SHP77 (cell line): ENCODE measurements at regions not wholly inside any gene's neighbourhood (a gene's known extent, or its start where the extent isn't known, plus 50 kb on each side); places are given as distances from the start of the nearest gene placed in this dataset.
"Not testable (repeated sequence)": the region's sequence is repeated elsewhere in the genome, so short reads cannot be mapped to it uniquely, and the experiment has no call there.

Experiments used
- DNase-seq, 2 experiments: peaks; one replicate each; lab custom pipeline; 2025; lab: John Stamatoyannopoulos, UW

GRCh38 chr13:101003566-101003965 lies 329.0 kb upstream of the TMTC4 start:
- DNase-seq: no peak

- DNase-seq: no peak
Measured at GRCh38 chr13:100989392-100989791, 314.8 kb upstream of the TMTC4 start.

- DNase-seq: no peak
Measured at GRCh38 chr13:100988921-100989320, 314.3 kb upstream of the TMTC4 start.

- DNase-seq: no peak
Measured at GRCh38 chr13:100987948-100988347, 313.4 kb upstream of the TMTC4 start.

GRCh38 chr13:100986571-100986970 lies 312.0 kb upstream of the TMTC4 start:
- DNase-seq: no peak

- no peak for DNase-seq
Measured at GRCh38 chr13:100984085-100984705, 309.6 kb upstream of the TMTC4 start.

GRCh38 chr13:100983111-100983510 lies 308.5 kb upstream of the TMTC4 start:
- DNase-seq: no peak

GRCh38 chr13:100980171-100980570 lies 305.6 kb upstream of the TMTC4 start:
- DNase-seq: no peak

- no peak for DNase-seq
Measured at GRCh38 chr13:100977841-100978240, 303.2 kb upstream of the TMTC4 start.

- no peak for DNase-seq
Measured at GRCh38 chr13:100976993-100977392, 302.4 kb upstream of the TMTC4 start.

- DNase-seq: not testable (repeated sequence)
Measured at GRCh38 chr13:100975666-100976065, 301.1 kb upstream of the TMTC4 start.

GRCh38 chr13:100962585-100962984 lies 288.0 kb upstream of the TMTC4 start:
- DNase-seq: no peak

GRCh38 chr13:100961186-100961585 lies 286.6 kb upstream of the TMTC4 start:
- no peak for DNase-seq

- DNase-seq: no peak
Measured at GRCh38 chr13:100958831-100959230, 284.2 kb upstream of the TMTC4 start.

- DNase-seq: no peak
Measured at GRCh38 chr13:100957741-100958140, 283.1 kb upstream of the TMTC4 start.

GRCh38 chr13:100954430-100955305 lies 280.1 kb upstream of the TMTC4 start:
- no peak for DNase-seq

GRCh38 chr13:100951016-100951415 lies 276.4 kb upstream of the TMTC4 start:
- no peak for DNase-seq

- not testable (repeated sequence) for DNase-seq
Measured at GRCh38 chr13:100948937-100949336, 274.3 kb upstream of the TMTC4 start.

GRCh38 chr13:100946588-100946987 lies 272.0 kb upstream of the TMTC4 start:
- no peak for DNase-seq

- DNase-seq: no peak
Measured at GRCh38 chr13:100944791-100945345, 270.3 kb upstream of the TMTC4 start.

- DNase-seq: no peak
Measured at GRCh38 chr13:100942742-100943141, 268.1 kb upstream of the TMTC4 start.

- DNase-seq: no peak
Measured at GRCh38 chr13:100941377-100942368, 267.1 kb upstream of the TMTC4 start.
